Tibial artery (tissue), 4 donors: ENCODE measurements at regions not wholly inside any gene's neighbourhood (a gene's known extent, or its start where the extent isn't known, plus 50 kb on each side); places are given as distances from the start of the nearest gene placed in this dataset.

Source experiments
- DNase-seq, 2 donors: peaks; one replicate each; pipeline ENCODE4 v3.0.0-alpha.2; 2019
- H3K27ac ChIP-seq, 2 donors: fragments of 200-600 bp; sonication (generic) in 1 of 2; 1 replicate in 1 of 2; 2 replicates in 1 of 2; pipeline ENCODE4 v1.5.1; 2018 to 2019; ENCODE audit warnings: mild to moderate bottlenecking in 1 of 2
- H3K27me3 ChIP-seq, 2 donors: fragments of 200-600 bp; sonication (generic) in 1 of 2; one replicate each; pipeline versions ENCODE4 v1.5.1 to v1.6.0; 2016 to 2019
- H3K36me3 ChIP-seq, 3 donors: fragments of 200-600 bp; sonication (generic) in 2 of 3; one replicate each; pipeline ENCODE4 v1.5.1; 2016 to 2019; ENCODE audit warnings: mild to moderate bottlenecking in 2 of 3
- H3K4me1 ChIP-seq, 4 donors: fragments of 200-600 bp; sonication (generic) in 2 of 4; 1 replicate in 3 of 4; 2 replicates in 1 of 4; pipeline ENCODE4 v1.5.1; 2016 to 2019
- H3K4me3 ChIP-seq, 2 donors: fragments of 200-600 bp; sonication (generic) in 1 of 2; 1 replicate in 1 of 2; 2 replicates in 1 of 2; pipeline ENCODE4 v1.5.1; 2018 to 2019; ENCODE audit warnings: mild to moderate bottlenecking in 2 of 2
- H3K9me3 ChIP-seq, 3 donors: fragments of 200-600 bp; sonication (generic) in 1 of 3; one replicate each; pipeline ENCODE4 v1.5.1; 2016 to 2019
- intact Hi-C: fragments of 100-400 bp; cut with DNase I; formaldehyde crosslinking; loops from one replicate; pipeline ENCODE4 v1.15.0; 2023; ENCODE audit warnings: low total_unique reads
- TF ChIP-seq, protein P1 (sequence below), 2 experiments: fragments of 200-600 bp in 1 of 2; fragments of 450-650 bp in 1 of 2; IDR thresholded peaks; one replicate each; pipeline ENCODE4 v1.5.1; 2017 to 2019; ENCODE audit warnings: antibody characterized with exemption in 2 of 2, mild to moderate bottlenecking in 1 of 2, moderate library complexity in 1 of 2

DNA sequence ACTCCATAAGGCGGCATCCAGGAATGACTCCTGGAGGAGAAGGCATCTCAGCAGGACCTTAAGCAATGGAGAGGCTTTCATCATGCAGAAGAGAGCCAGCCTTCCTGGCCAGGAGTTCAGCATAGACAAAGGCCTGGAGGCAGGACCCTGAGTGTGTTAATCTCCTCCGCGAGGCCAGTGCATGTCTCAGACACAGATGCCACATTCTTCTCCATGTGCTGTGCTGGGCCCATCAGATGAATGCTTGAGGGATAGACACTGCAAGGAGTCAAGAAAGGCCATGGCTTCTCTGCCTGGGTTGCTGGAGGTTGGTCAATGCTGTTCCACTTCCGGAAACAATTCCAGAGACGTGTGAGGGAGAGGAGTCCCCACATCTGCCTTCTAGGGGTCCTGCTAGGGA lies 147.5 kb downstream of the IRX5 start:
- Histone ChIP-seq H3K36me3 (no peaks in the 10 kb centered on the region), H3K9me3 (no peaks in the 10 kb centered on the region), H3K4me3 (no peak overlapping the region), H3K4me1 (peaks cover 0 to 14% (median 8%) of the 10 kb centered on the region in 4 donors), H3K27ac (no peak overlapping the region), H3K27me3 (no peaks in the 10 kb centered on the region)
- peak in 1 of 2 donors; percentile 24 for DNase-seq
- intact Hi-C loops: no loop called here
- TF ChIP-seq, protein P1, sequence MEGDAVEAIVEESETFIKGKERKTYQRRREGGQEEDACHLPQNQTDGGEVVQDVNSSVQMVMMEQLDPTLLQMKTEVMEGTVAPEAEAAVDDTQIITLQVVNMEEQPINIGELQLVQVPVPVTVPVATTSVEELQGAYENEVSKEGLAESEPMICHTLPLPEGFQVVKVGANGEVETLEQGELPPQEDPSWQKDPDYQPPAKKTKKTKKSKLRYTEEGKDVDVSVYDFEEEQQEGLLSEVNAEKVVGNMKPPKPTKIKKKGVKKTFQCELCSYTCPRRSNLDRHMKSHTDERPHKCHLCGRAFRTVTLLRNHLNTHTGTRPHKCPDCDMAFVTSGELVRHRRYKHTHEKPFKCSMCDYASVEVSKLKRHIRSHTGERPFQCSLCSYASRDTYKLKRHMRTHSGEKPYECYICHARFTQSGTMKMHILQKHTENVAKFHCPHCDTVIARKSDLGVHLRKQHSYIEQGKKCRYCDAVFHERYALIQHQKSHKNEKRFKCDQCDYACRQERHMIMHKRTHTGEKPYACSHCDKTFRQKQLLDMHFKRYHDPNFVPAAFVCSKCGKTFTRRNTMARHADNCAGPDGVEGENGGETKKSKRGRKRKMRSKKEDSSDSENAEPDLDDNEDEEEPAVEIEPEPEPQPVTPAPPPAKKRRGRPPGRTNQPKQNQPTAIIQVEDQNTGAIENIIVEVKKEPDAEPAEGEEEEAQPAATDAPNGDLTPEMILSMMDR (IDR thresholded peaks at IDR 0.05): no peak

DNA sequence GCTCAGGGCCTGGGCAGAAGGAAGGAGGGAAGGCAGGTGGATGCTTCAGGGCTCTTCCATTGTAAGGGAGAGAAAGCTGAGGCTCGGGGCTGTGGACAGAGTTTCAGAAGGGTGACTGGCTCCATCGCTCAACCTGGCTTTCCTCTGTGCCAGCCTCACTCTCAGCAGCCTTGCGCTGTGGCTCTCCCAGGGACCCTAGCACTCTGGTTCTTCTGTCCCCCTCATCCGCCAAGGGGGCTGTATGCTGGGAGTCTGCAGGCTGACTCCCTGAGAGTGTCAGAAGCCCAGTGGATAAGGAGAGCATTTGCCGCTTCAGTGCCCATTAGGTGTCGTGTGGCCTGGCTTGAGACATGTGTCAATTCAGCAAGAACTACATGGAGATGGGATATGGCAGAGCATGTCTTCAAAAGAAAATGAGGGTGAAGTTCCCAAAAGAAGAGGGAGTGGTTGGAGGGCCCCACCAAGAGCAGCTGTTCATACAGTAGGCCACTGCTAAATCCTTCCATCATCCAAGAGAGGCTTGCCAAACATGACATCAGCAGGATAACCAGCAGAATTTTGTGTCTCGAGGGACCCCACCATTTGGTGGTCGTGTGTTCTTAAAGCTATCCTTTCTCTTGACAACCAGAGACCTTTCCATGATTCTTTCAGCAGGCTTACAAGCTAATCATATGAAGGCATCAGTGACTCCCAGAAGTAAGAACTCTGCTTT lies 148.2 kb downstream of the IRX5 start:
- Histone ChIP-seq H3K27ac (no peak overlapping the region), H3K9me3 (no peaks in the 10 kb centered on the region), H3K36me3 (no peaks in the 10 kb centered on the region), H3K4me3 (no peak overlapping the region), H3K4me1 (peaks cover 0 to 14% (median 8%) of the 10 kb centered on the region in 4 donors), H3K27me3 (no peaks in the 10 kb centered on the region)
- no peak for DNase-seq
- intact Hi-C loops: no loop called here
- TF ChIP-seq, protein P1 (IDR thresholded peaks at IDR 0.05): no peak

DNA sequence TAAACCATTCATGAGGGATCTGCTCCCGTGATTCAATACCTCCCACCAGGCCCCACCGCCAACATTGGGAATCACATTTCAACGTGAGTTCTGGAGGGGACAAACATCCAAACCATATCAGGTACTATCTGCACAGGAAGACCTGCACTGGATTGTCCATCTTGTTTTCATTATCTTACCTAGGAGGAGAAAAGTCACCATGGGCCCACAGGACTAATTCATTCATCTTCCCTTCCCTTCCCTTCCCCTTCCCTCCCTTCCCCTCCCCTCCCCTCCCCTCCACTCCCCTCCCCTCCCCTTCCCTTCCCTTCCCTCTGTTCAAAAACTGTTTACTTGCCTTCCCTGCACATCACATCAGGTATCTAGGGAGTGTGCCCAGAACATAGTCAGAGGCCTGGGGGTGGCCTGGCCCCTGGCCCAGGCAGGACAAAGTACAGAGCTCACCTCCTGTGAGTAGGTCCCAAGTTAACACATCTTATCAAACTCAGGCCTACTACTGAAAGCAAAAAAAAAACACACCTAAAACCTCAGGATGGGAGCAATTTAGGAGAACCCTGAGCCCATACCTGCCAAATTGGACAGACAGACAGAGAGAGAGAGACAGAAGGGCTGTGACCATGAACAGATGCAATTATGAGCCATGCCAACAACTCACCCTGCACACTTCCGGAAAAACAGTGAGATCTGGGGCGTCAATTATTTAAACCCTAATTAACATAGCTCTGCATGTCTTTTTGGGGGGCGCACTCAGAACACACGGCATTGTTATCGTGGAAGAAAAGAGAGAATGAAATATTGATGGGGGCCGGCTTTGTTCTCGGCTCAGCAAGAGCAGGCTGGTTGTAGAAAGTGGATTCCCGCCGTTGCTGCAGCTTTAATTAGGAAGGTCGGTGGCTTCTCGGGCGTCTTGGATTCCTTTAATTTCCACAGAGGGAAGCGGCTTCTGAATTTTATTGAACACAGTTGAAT lies 151.2 kb downstream of the IRX5 start:
- no peak for DNase-seq
- H3K9me3 ChIP-seq: no peaks in the 10 kb centered on the region
- no peaks in the 10 kb centered on the region for H3K36me3 ChIP-seq
- peak overlapping the region; percentile 10 to 17 for H3K4me3 ChIP-seq
- intact Hi-C loops: no loop called here
- H3K4me1 ChIP-seq: peaks cover 0 to 14% (median 8%) of the 10 kb centered on the region in 4 donors
- no peaks in the 10 kb centered on the region for H3K27me3 ChIP-seq
- no peak overlapping the region for H3K27ac ChIP-seq
- TF ChIP-seq, protein P1 (IDR thresholded peaks at IDR 0.05): no peak

DNA sequence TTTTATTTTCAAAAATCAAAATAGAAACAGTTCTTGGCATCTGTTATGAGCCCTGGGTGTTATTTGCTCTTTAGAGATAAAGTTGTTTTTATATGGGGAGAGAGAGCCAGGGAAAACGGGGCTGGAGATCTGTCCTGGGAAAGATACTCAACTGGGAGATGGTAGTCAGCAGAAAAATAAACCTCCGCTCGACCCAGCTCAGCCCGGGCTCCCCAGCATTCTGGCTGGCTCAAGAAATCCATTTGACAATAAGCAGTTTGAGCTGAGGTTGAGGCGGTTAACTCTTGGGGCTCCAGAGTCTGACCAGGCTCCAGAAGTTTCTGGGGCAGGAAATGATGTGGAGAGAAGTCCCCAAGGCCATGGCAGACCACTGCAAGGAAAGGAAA lies 151.9 kb downstream of the IRX5 start:
- Histone ChIP-seq H3K9me3 (no peaks in the 10 kb centered on the region), H3K27ac (no peak overlapping the region), H3K36me3 (no peaks in the 10 kb centered on the region), H3K4me1 (peaks cover 0 to 14% (median 8%) of the 10 kb centered on the region in 4 donors), H3K27me3 (no peaks in the 10 kb centered on the region), H3K4me3 (peak overlapping the region; percentile 10 to 17)
- TF ChIP-seq, protein P1 (IDR thresholded peaks at IDR 0.05): no peak
- intact Hi-C loops: no loop called here
- no peak for DNase-seq

DNA sequence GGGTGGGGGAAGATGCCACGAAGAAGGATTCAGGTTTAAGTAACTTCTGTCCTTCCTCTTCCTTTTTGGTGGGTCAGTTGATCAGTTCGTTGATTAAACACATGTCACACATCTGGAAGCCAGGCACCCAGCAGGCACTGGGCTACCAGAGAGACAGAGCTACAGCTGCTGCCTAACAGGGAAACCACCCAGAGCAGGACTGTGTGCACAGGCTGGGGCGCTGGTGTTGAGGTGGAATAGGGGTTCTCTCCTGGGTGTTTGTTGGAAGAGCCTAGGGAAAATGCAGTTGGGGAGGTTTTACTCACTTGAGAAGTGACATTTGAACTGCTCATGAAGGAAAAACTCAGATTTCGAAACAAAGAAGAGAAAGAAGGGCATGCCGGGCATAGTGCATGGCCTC lies 152.4 kb downstream of the IRX5 start:
- Histone ChIP-seq H3K27ac (no peak overlapping the region), H3K27me3 (no peaks in the 10 kb centered on the region), H3K4me3 (no peak overlapping the region), H3K9me3 (no peaks in the 10 kb centered on the region), H3K36me3 (no peaks in the 10 kb centered on the region), H3K4me1 (peaks cover 0 to 14% (median 8%) of the 10 kb centered on the region in 4 donors)
- TF ChIP-seq, protein P1 (IDR thresholded peaks at IDR 0.05): no peak
- intact Hi-C loops: no loop called here
- no peak for DNase-seq
